Esophagus muscularis mucosa (tissue), 4 donors: ENCODE measurements at regions not wholly inside any gene's neighbourhood (a gene's known extent, or its start where the extent isn't known, plus 50 kb on each side); places are given as distances from the start of the nearest gene placed in this dataset.

ENCODE experiments used
- DNase-seq: peaks from one replicate; pipeline ENCODE4 v3.0.0-alpha.2; 2017; ENCODE audit errors: extremely low spot score
- H3K27ac ChIP-seq, 4 donors: fragments of 200-600 bp; sonication (generic); replicated peaks in 1 of 4; 1 replicate in 3 of 4; 2 replicates in 1 of 4; pipeline ENCODE4 v1.5.1; 2016 to 2019; ENCODE audit warnings: mild to moderate bottlenecking in 1 of 4
- H3K27me3 ChIP-seq, 4 donors: fragments of 200-600 bp; sonication (generic); one replicate each; pipeline versions ENCODE4 v1.5.1 to v1.6.0; 2016 to 2019
- H3K36me3 ChIP-seq, 4 donors: fragments of 200-600 bp; sonication (generic); one replicate each; pipeline ENCODE4 v1.5.1; 2016 to 2019
- H3K4me1 ChIP-seq, 4 donors: fragments of 200-600 bp; sonication (generic); one replicate each; pipeline ENCODE4 v1.5.1; 2016 to 2019
- H3K4me3 ChIP-seq, 4 donors: fragments of 200-600 bp; sonication (generic); 1 replicate in 2 of 4; 2 replicates in 2 of 4; pipeline ENCODE4 v1.5.1; 2016 to 2019; ENCODE audit warnings: mild to moderate bottlenecking in 4 of 4, moderate library complexity in 1 of 4
- H3K9me3 ChIP-seq, 4 donors: fragments of 200-600 bp; sonication (generic); 1 replicate in 3 of 4; 2 replicates in 1 of 4; pipeline ENCODE4 v1.5.1; 2016 to 2019
- CTCF ChIP-seq, 3 experiments: fragments of 200-600 bp in 2 of 3; fragments of 450-650 bp in 1 of 3; sonication (generic) in 2 of 3; IDR thresholded peaks; one replicate each; pipeline ENCODE4 v1.5.1; 2017 to 2019; ENCODE audit warnings: antibody characterized with exemption in 3 of 3, mild to moderate bottlenecking in 2 of 3, moderate library complexity in 1 of 3
- EP300 ChIP-seq: sonication (generic); formaldehyde crosslinking; IDR thresholded peaks from one replicate; pipeline ENCODE4 v1.6.1; 2017; ENCODE audit warnings: antibody characterized with exemption
- POLR2A ChIP-seq: fragments of 450-650 bp; IDR thresholded peaks from one replicate; pipeline ENCODE4 v1.6.1; 2017; ENCODE audit warnings: antibody characterized with exemption, moderate library complexity, mild to moderate bottlenecking, low read depth
- POLR2AphosphoS5 ChIP-seq, 2 donors: sonication (generic); formaldehyde crosslinking; IDR thresholded peaks; one replicate each; pipeline ENCODE4 v1.6.1; 2017; ENCODE audit warnings: antibody characterized with exemption in 2 of 2
- WGBS: methylation state at CpG from one replicate; pipeline ENCODE4 v1.1.5; 2018; 5-methylcytosine and 5-hydroxymethylcytosine counted together
- intact Hi-C: fragments of 100-400 bp; cut with DNase I; formaldehyde crosslinking; loops from one replicate; pipeline ENCODE4 v1.15.1; 2023

GRCh38 chr9:79396168-79396567 lies 175.6 kb upstream of the TLE4 start:
- H3K27me3 ChIP-seq, result no peaks in the 10 kb centered on the region
- H3K4me1 ChIP-seq, result peaks cover 0 to 5% (median 0%) of the 10 kb centered on the region in 4 donors
- H3K9me3 ChIP-seq, result no peaks in the 10 kb centered on the region
- WGBS, result 73% methylated on average over 4 of the region's 4 CpGs
- H3K4me3 ChIP-seq, result no peak overlapping the region
- no peaks in the 10 kb centered on the region for H3K36me3 ChIP-seq
- intact Hi-C loops, result no loop called here
- TF ChIP-seq POLR2A (no peak), EP300 (no peak), POLR2AphosphoS5 (IDR thresholded peaks at IDR 0.05) (no peak), CTCF (IDR thresholded peaks at IDR 0.05) (no peak)
- no peak overlapping the region for H3K27ac ChIP-seq
- no peak for DNase-seq

GRCh38 chr9:79403495-79403894 lies 168.3 kb upstream of the TLE4 start:
- no peaks in the 10 kb centered on the region for H3K4me1 ChIP-seq
- H3K9me3 ChIP-seq, result no peaks in the 10 kb centered on the region
- no peaks in the 10 kb centered on the region for H3K36me3 ChIP-seq
- no peak overlapping the region for H3K27ac ChIP-seq
- TF ChIP-seq CTCF (IDR thresholded peaks at IDR 0.05), result no peak
- 97% methylated on average over 2 of the region's 2 CpGs for WGBS
- intact Hi-C loops, result no loop called here
- no peak for DNase-seq
- H3K4me3 ChIP-seq, result no peak overlapping the region
- H3K27me3 ChIP-seq, result no peaks in the 10 kb centered on the region

GRCh38 chr9:79408200-79408599 lies 163.6 kb upstream of the TLE4 start:
- no peaks in the 10 kb centered on the region for H3K9me3 ChIP-seq
- WGBS, result 83% methylated on average over 1 of the region's 1 CpG
- no peak for DNase-seq
- no peaks in the 10 kb centered on the region for H3K36me3 ChIP-seq
- TF ChIP-seq POLR2A, result no peak
- TF ChIP-seq POLR2AphosphoS5 (IDR thresholded peaks at IDR 0.05), result no peak
- TF ChIP-seq CTCF (IDR thresholded peaks at IDR 0.05), result no peak
- no peak for TF ChIP-seq EP300
- intact Hi-C loops, result no loop called here
- no peaks in the 10 kb centered on the region for H3K27me3 ChIP-seq
- H3K4me3 ChIP-seq, result no peak overlapping the region
- H3K4me1 ChIP-seq, result no peaks in the 10 kb centered on the region
- H3K27ac ChIP-seq, result no peak overlapping the region

- intact Hi-C loops, result no loop called here
- H3K4me3 ChIP-seq, result no peak overlapping the region
- no peaks in the 10 kb centered on the region for H3K27me3 ChIP-seq
- WGBS, result 96% methylated on average over 3 of the region's 3 CpGs
- no peak for DNase-seq
- H3K9me3 ChIP-seq, result no peaks in the 10 kb centered on the region
- H3K4me1 ChIP-seq, result no peaks in the 10 kb centered on the region
- TF ChIP-seq POLR2A (no peak), EP300 (no peak), CTCF (IDR thresholded peaks at IDR 0.05) (no peak), POLR2AphosphoS5 (IDR thresholded peaks at IDR 0.05) (no peak)
- H3K27ac ChIP-seq, result no peak overlapping the region
- H3K36me3 ChIP-seq, result no peaks in the 10 kb centered on the region
These were observed 163.1 kb upstream of the TLE4 start for GRCh38 chr9:79408617-79409016.

- Histone ChIP-seq H3K27me3 (no peaks in the 10 kb centered on the region), H3K9me3 (no peaks in the 10 kb centered on the region), H3K27ac (no peak overlapping the region), H3K4me3 (no peak overlapping the region), H3K4me1 (no peaks in the 10 kb centered on the region), H3K36me3 (no peaks in the 10 kb centered on the region)
- DNase-seq, result no peak
- intact Hi-C loops, result no loop called here
- WGBS, result 88% methylated on average over 2 of the region's 2 CpGs
- TF ChIP-seq POLR2A (no peak), EP300 (no peak), CTCF (IDR thresholded peaks at IDR 0.05) (no peak), POLR2AphosphoS5 (IDR thresholded peaks at IDR 0.05) (no peak)
These were observed 162.5 kb upstream of the TLE4 start for GRCh38 chr9:79409182-79409823.
